ENCODE measurements at regions not wholly inside any gene's neighbourhood (a gene's known extent, or its start where the extent isn't known, plus 50 kb on each side); places are given as distances from the start of the nearest gene placed in this dataset.

DNA sequence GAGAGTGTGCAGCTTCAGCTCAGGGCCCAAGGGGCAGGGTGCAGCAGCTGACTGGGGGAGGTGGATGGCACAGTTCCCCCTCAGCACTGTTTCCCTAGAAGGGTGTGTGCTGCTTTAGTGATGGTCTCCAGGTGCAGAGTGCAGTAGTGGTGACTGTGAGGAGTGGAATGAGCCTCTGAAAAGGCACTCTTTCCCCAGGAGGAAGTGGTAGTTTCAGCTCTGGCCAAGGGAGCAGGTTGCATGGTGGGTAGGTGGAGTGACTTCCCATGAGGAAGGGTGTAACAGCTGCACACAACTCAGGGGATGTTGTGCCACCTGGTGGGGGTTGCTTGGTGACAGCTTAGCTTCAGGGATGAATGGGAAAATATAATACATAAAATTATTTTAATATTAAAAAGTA, 251.5 kb upstream of the NXPH2 start:
- no peak overlapping the region for H3K4me3 ChIP-seq
- DNase-seq = no peak
- no peaks in the 10 kb centered on the region for H3K36me3 ChIP-seq (ENCODE audit: insufficient read depth in 1 of 2, low read depth in 1 of 2)
- intact Hi-C loops (cut with DNase I) = no loop called here
- no peak overlapping the region for H3K27ac ChIP-seq
- no peak for ATAC-seq
- no peaks in the 10 kb centered on the region for H3K27me3 ChIP-seq (ENCODE audit: insufficient read depth in 3 of 3, low read length in 2 of 3)
- no peak for TF ChIP-seq CTCF (IDR thresholded peaks at IDR 0.05)
- H3K9me3 ChIP-seq = no peaks in the 10 kb centered on the region
- no peaks in the 10 kb centered on the region for H3K4me1 ChIP-seq

- 54 to 85% (median 64%) methylated on average over 1 of the region's 1 CpG for WGBS, 3 donors
- Histone ChIP-seq H3K27ac (no peak overlapping the region), H3K36me3 (ENCODE audit: insufficient read depth in 1 of 2, low read depth in 1 of 2) (no peaks in the 10 kb centered on the region), H3K27me3 (ENCODE audit: insufficient read depth in 3 of 3, low read length in 2 of 3) (no peaks in the 10 kb centered on the region), H3K4me3 (no peak overlapping the region), H3K9me3 (no peaks in the 10 kb centered on the region), H3K4me1 (no peaks in the 10 kb centered on the region)
- no peak for TF ChIP-seq CTCF (IDR thresholded peaks at IDR 0.05)
- intact Hi-C loops (cut with DNase I) = no loop called here
- DNase-seq = no peak
- ATAC-seq = no peak
Measured at GRCh38 chr2:139020287-139020686, 240.1 kb upstream of the NXPH2 start.

GRCh38 chr2:139018252-139018651, 238.1 kb upstream of the NXPH2 start:
- H3K4me3 ChIP-seq = no peak overlapping the region
- 82 to 92% (median 89%) methylated on average over 2 of the region's 2 CpGs for WGBS, 3 donors
- no peak for DNase-seq
- peaks cover 3% of the 10 kb centered on the region for H3K9me3 ChIP-seq
- no peak for TF ChIP-seq CTCF (IDR thresholded peaks at IDR 0.05)
- intact Hi-C loops (cut with DNase I) = no loop called here
- H3K4me1 ChIP-seq = no peaks in the 10 kb centered on the region
- H3K27me3 ChIP-seq (ENCODE audit: insufficient read depth in 3 of 3, low read length in 2 of 3) = no peaks in the 10 kb centered on the region
- no peak overlapping the region for H3K27ac ChIP-seq
- ATAC-seq = no peak
- no peaks in the 10 kb centered on the region for H3K36me3 ChIP-seq (ENCODE audit: insufficient read depth in 1 of 2, low read depth in 1 of 2)

GRCh38 chr2:139007130-139007529, 226.9 kb upstream of the NXPH2 start:
- Histone ChIP-seq H3K9me3 (no peaks in the 10 kb centered on the region), H3K27ac (no peak overlapping the region), H3K4me3 (no peak overlapping the region), H3K27me3 (ENCODE audit: insufficient read depth in 3 of 3, low read length in 2 of 3) (no peaks in the 10 kb centered on the region), H3K36me3 (ENCODE audit: insufficient read depth in 1 of 2, low read depth in 1 of 2) (no peaks in the 10 kb centered on the region), H3K4me1 (no peaks in the 10 kb centered on the region)
- DNase-seq (no peak), ATAC-seq (no peak)
- no peak for TF ChIP-seq CTCF (IDR thresholded peaks at IDR 0.05)
- intact Hi-C loops (cut with DNase I) = no loop called here

GRCh38 chr2:139000131-139000785, 220.1 kb upstream of the NXPH2 start:
- WGBS, 3 donors = 54 to 58% (median 57%) methylated on average over 6 of the region's 6 CpGs
- H3K9me3 ChIP-seq = no peaks in the 10 kb centered on the region
- ATAC-seq (no peak), DNase-seq (no peak)
- no peak overlapping the region for H3K4me3 ChIP-seq
- TF ChIP-seq CTCF (IDR thresholded peaks at IDR 0.05) = no peak
- intact Hi-C loops (cut with DNase I) = no loop called here
- H3K27ac ChIP-seq = no peak overlapping the region
- no peaks in the 10 kb centered on the region for H3K27me3 ChIP-seq (ENCODE audit: insufficient read depth in 3 of 3, low read length in 2 of 3)
- H3K4me1 ChIP-seq = no peaks in the 10 kb centered on the region
- H3K36me3 ChIP-seq (ENCODE audit: insufficient read depth in 1 of 2, low read depth in 1 of 2) = no peaks in the 10 kb centered on the region

Measured in psoas muscle (tissue), 7 donors.